OCI-LY3 (cell line): ENCODE measurements at regions not wholly inside any gene's neighbourhood (a gene's known extent, or its start where the extent isn't known, plus 50 kb on each side); places are given as distances from the start of the nearest gene placed in this dataset.

Experiments
- H2AFZ ChIP-seq: fragments of 200-600, 300-600 bp; shearing (Covaris generic); 2 replicates; pipeline ENCODE4 v1.6.0; 2014; ENCODE audit warnings: antibody characterized with exemption, low read depth, low read length
- H3K27ac ChIP-seq: fragments of 200-600, 300-600 bp; sonication (generic); 2 replicates; pipeline ENCODE4 v1.5.1; 2014; ENCODE audit warnings: mild to moderate bottlenecking, low read length, moderate library complexity, mixed read lengths
- H3K27me3 ChIP-seq: fragments of 200-600, 300-600 bp; sonication (generic); 2 replicates; pipeline ENCODE4 v1.6.1; 2014; ENCODE audit warnings: low read depth, low read length, mixed read lengths
- H3K36me3 ChIP-seq: fragments of 200-600, 300-600 bp; sonication (generic); replicated peaks from 2 replicates; pipeline ENCODE3; 2014; ENCODE audit warnings: low read depth, low read length, mixed read lengths
- H3K4me1 ChIP-seq: fragments of 300-600, 200-600 bp; sonication (generic); 2 replicates; pipeline ENCODE4 v1.6.1; 2014; ENCODE audit warnings: low read length, mixed read lengths
- H3K4me2 ChIP-seq: fragments of 200-600, 300-600 bp; sonication (generic); 2 replicates; pipeline ENCODE4 v1.6.1; 2014; ENCODE audit warnings: low read length, mixed read lengths
- H3K4me3 ChIP-seq: fragments of 300-600, 200-600 bp; sonication (generic); 2 replicates; pipeline ENCODE4 v1.5.1; 2014; ENCODE audit warnings: antibody characterized with exemption, mild to moderate bottlenecking, low read length, moderate library complexity
- H3K79me2 ChIP-seq: fragments of 300-600, 200-600 bp; shearing (Covaris generic); 2 replicates; pipeline ENCODE4 v1.6.1; 2014; ENCODE audit warnings: mild to moderate bottlenecking, low read length, mixed read lengths
- H3K9ac ChIP-seq: fragments of 300-600, 200-600 bp; shearing (Covaris generic); 2 replicates; pipeline ENCODE4 v1.6.0; 2014; ENCODE audit warnings: mild to moderate bottlenecking, low read length, moderate library complexity
- H3K9me3 ChIP-seq: fragments of 200-600, 300-600 bp; shearing (Covaris generic); 2 replicates; pipeline ENCODE4 v1.6.1; 2014; ENCODE audit warnings: low read length, mixed read lengths; ENCODE audit not compliant: insufficient read depth
- H4K20me1 ChIP-seq: fragments of 200-600, 300-600 bp; sonication (generic); 2 replicates; pipeline ENCODE4 v1.6.1; 2016; ENCODE audit warnings: low read length, mixed read lengths; ENCODE audit not compliant: insufficient read depth
- CTCF ChIP-seq: fragments of 200-600, 300-600 bp; sonication (generic); IDR thresholded peaks from 2 replicates; pipeline ENCODE4 v1.5.1; 2014; ENCODE audit warnings: antibody characterized with exemption, low read length, low read depth
- EZH2phosphoT487 ChIP-seq: fragments of 200-600 bp; shearing (Covaris generic); IDR thresholded peaks from 2 replicates; pipeline ENCODE4 v1.6.1; 2018; ENCODE audit warnings: antibody characterized with exemption, mixed run types, low read depth

GRCh38 chr11:8806974-8807373 is 104.0 kb upstream of the AKIP1 start:
- Histone ChIP-seq H3K9me3 (no peaks in the 10 kb centered on the region), H3K27ac (no peak overlapping the region), H3K27me3 (no peaks in the 10 kb centered on the region), H3K9ac (no peak overlapping the region), H3K4me2 (no peak overlapping the region), H4K20me1 (no peaks in the 10 kb centered on the region), H3K36me3 (no peaks in the 10 kb centered on the region), H3K4me1 (peaks cover under 1% of the 10 kb centered on the region; the same call in 1 of the 2 replicates), H3K4me3 (no peak overlapping the region), H2AFZ (no peak overlapping the region), H3K79me2 (no peaks in the 10 kb centered on the region)
- TF ChIP-seq EZH2phosphoT487 (no peak), CTCF (no peak)

GRCh38 chr11:8807544-8808225 is 103.3 kb upstream of the AKIP1 start:
- Histone ChIP-seq H2AFZ (no peak overlapping the region), H3K4me1 (peaks cover 7% of the 10 kb centered on the region), H4K20me1 (no peaks in the 10 kb centered on the region), H3K36me3 (no peaks in the 10 kb centered on the region), H3K27ac (no peak overlapping the region), H3K79me2 (no peaks in the 10 kb centered on the region), H3K9ac (no peak overlapping the region), H3K27me3 (no peaks in the 10 kb centered on the region), H3K9me3 (no peaks in the 10 kb centered on the region), H3K4me3 (no peak overlapping the region), H3K4me2 (no peak overlapping the region)
- TF ChIP-seq CTCF (no peak), EZH2phosphoT487 (no peak)

GRCh38 chr11:8808226-8808585 is 102.8 kb upstream of the AKIP1 start:
- Histone ChIP-seq H3K36me3 (no peaks in the 10 kb centered on the region), H3K9ac (no peak overlapping the region), H3K4me3 (no peak overlapping the region), H3K27ac (no peak overlapping the region), H2AFZ (no peak overlapping the region), H3K4me2 (no peak overlapping the region), H3K4me1 (peaks cover 13% of the 10 kb centered on the region), H3K9me3 (no peaks in the 10 kb centered on the region), H3K79me2 (no peaks in the 10 kb centered on the region), H3K27me3 (no peaks in the 10 kb centered on the region), H4K20me1 (no peaks in the 10 kb centered on the region)
- TF ChIP-seq CTCF (no peak), EZH2phosphoT487 (no peak)

- no peaks in the 10 kb centered on the region for H3K27me3 ChIP-seq
- peaks cover 24% of the 10 kb centered on the region for H3K4me1 ChIP-seq
- no peaks in the 10 kb centered on the region for H3K9me3 ChIP-seq
- no peak overlapping the region for H3K9ac ChIP-seq
- H3K4me3 ChIP-seq, result no peak overlapping the region
- H3K4me2 ChIP-seq, result no peak overlapping the region
- H2AFZ ChIP-seq, result no peak overlapping the region
- no peaks in the 10 kb centered on the region for H3K79me2 ChIP-seq
- no peaks in the 10 kb centered on the region for H4K20me1 ChIP-seq
- no peak overlapping the region for H3K27ac ChIP-seq
- H3K36me3 ChIP-seq, result no peaks in the 10 kb centered on the region
- TF ChIP-seq CTCF (no peak), EZH2phosphoT487 (no peak)
These were observed 101.6 kb upstream of the AKIP1 start for GRCh38 chr11:8809241-8809938.
